GM18511 (cell line): ENCODE measurements at regions not wholly inside any gene's neighbourhood (a gene's known extent, or its start where the extent isn't known, plus 50 kb on each side); places are given as distances from the start of the nearest gene placed in this dataset.
"Not testable (repeated sequence)": the region's sequence is repeated elsewhere in the genome, so short reads cannot be mapped to it uniquely, and the experiment has no call there.

ENCODE experiments used
- ATAC-seq: cut with Tn5 transposase; IDR thresholded peaks from one replicate; pipeline ENCODE4 v1.9.1; 2021; ENCODE audit warnings: mild to moderate bottlenecking, moderate library complexity; ENCODE audit not compliant: unreplicated experiment

GRCh38 chr18:73688851-73689711, 458.6 kb downstream of the FBXO15 start:
- peak; percentile 80 for ATAC-seq

- no peak for ATAC-seq
These were observed 459.5 kb downstream of the FBXO15 start for GRCh38 chr18:73688161-73688560.

GRCh38 chr18:73684647-73685046, 463.0 kb downstream of the FBXO15 start:
- no peak for ATAC-seq

- ATAC-seq = no peak
These were observed 464.0 kb downstream of the FBXO15 start for GRCh38 chr18:73683409-73684238.

- no peak for ATAC-seq
These were observed 465.7 kb downstream of the FBXO15 start for GRCh38 chr18:73681912-73682311.

GRCh38 chr18:73681398-73681797, 466.2 kb downstream of the FBXO15 start:
- no peak for ATAC-seq

GRCh38 chr18:73679941-73680712, 467.5 kb downstream of the FBXO15 start:
- no peak for ATAC-seq

- ATAC-seq = no peak
These were observed 470.2 kb downstream of the FBXO15 start for GRCh38 chr18:73677450-73677849.

GRCh38 chr18:73674125-73674865, 473.3 kb downstream of the FBXO15 start:
- ATAC-seq = no peak

- not testable (repeated sequence) for ATAC-seq
These were observed 476.2 kb downstream of the FBXO15 start for GRCh38 chr18:73671480-73671879.

GRCh38 chr18:73670524-73670923, 477.1 kb downstream of the FBXO15 start:
- ATAC-seq = peak; percentile 72

- ATAC-seq = no peak
These were observed 477.6 kb downstream of the FBXO15 start for GRCh38 chr18:73670039-73670438.

- ATAC-seq = no peak
These were observed 478.3 kb downstream of the FBXO15 start for GRCh38 chr18:73669297-73669696.

GRCh38 chr18:73668051-73668450, 479.6 kb downstream of the FBXO15 start:
- ATAC-seq = no peak

GRCh38 chr18:73666772-73667171, 480.9 kb downstream of the FBXO15 start:
- no peak for ATAC-seq

GRCh38 chr18:73664896-73665295, 482.7 kb downstream of the FBXO15 start:
- ATAC-seq = no peak

GRCh38 chr18:73663581-73663980, 484.1 kb downstream of the FBXO15 start:
- ATAC-seq = no peak

- ATAC-seq = no peak
These were observed 485.2 kb downstream of the FBXO15 start for GRCh38 chr18:73662421-73662820.

- ATAC-seq = no peak
These were observed 486.4 kb downstream of the FBXO15 start for GRCh38 chr18:73660931-73661856.
